HEK293 (cell line): ENCODE measurements at regions not wholly inside any gene's neighbourhood (a gene's known extent, or its start where the extent isn't known, plus 50 kb on each side); places are given as distances from the start of the nearest gene placed in this dataset.

Experiments used
- CTCF ChIP-seq: fragments of 450-650 bp; formaldehyde crosslinking; IDR thresholded peaks from 2 replicates; pipeline ENCODE4 v1.5.1; 2016; ENCODE audit warnings: missing biosample characterization, missing genetic modification characterization
- GFI1B ChIP-seq: fragments of 450-650 bp; formaldehyde crosslinking; IDR thresholded peaks from 2 replicates; pipeline ENCODE4 v1.5.1; 2016; ENCODE audit warnings: missing biosample characterization, missing genetic modification characterization
- KLF16 ChIP-seq: fragments of 450-650 bp; formaldehyde crosslinking; IDR thresholded peaks from 2 replicates; pipeline ENCODE4 v1.5.1; 2017; ENCODE audit warnings: missing biosample characterization, missing genetic modification characterization
- MYNN ChIP-seq: fragments of 450-650 bp; formaldehyde crosslinking; IDR thresholded peaks from 2 replicates; pipeline ENCODE4 v1.5.1; 2016; ENCODE audit warnings: missing biosample characterization, missing genetic modification characterization, borderline replicate concordance
- ZBTB49 ChIP-seq: fragments of 450-650 bp; formaldehyde crosslinking; IDR thresholded peaks from 2 replicates; pipeline ENCODE4 v1.5.1; 2016; ENCODE audit warnings: missing biosample characterization, missing genetic modification characterization, low read depth
- ZNF138 ChIP-seq: fragments of 450-650 bp; formaldehyde crosslinking; IDR thresholded peaks from 2 replicates; pipeline ENCODE4 v1.5.1; 2016; ENCODE audit warnings: missing biosample characterization, missing genetic modification characterization, borderline replicate concordance
- ZNF155 ChIP-seq: fragments of 450-650 bp; formaldehyde crosslinking; IDR thresholded peaks from 2 replicates; pipeline ENCODE4 v1.5.1; 2016; ENCODE audit warnings: missing biosample characterization, missing genetic modification characterization
- ZNF2 ChIP-seq: fragments of 450-650 bp; formaldehyde crosslinking; IDR thresholded peaks from 2 replicates; pipeline ENCODE4 v1.5.1; 2016; ENCODE audit warnings: missing biosample characterization, missing genetic modification characterization
- ZNF433 ChIP-seq: fragments of 450-650 bp; formaldehyde crosslinking; IDR thresholded peaks from 2 replicates; pipeline ENCODE4 v1.5.1; 2016; ENCODE audit warnings: missing biosample characterization, missing genetic modification characterization, low read depth
- ZNF518A ChIP-seq: fragments of 450-650 bp; formaldehyde crosslinking; conservative IDR thresholded peaks from 2 replicates; pipeline ENCODE4 v1.5.1; 2016; ENCODE audit warnings: low read depth, missing biosample characterization, missing genetic modification characterization
- ZNF830 ChIP-seq: fragments of 450-650 bp; IDR thresholded peaks from 2 replicates; pipeline ENCODE4 v1.5.0; 2018; ENCODE audit warnings: missing biosample characterization, missing genetic modification characterization, low read depth, mild to moderate bottlenecking, moderate library complexity
- TF ChIP-seq, protein P1 (sequence below): fragments of 450-650 bp; formaldehyde crosslinking; IDR thresholded peaks from 2 replicates; pipeline ENCODE4 v1.5.1; 2016; ENCODE audit warnings: missing biosample characterization, missing genetic modification characterization
- TF ChIP-seq, protein P2 (sequence below): fragments of 450-650 bp; formaldehyde crosslinking; IDR thresholded peaks from 2 replicates; pipeline ENCODE4 v1.5.1; 2016; ENCODE audit warnings: missing biosample characterization, missing genetic modification characterization

DNA sequence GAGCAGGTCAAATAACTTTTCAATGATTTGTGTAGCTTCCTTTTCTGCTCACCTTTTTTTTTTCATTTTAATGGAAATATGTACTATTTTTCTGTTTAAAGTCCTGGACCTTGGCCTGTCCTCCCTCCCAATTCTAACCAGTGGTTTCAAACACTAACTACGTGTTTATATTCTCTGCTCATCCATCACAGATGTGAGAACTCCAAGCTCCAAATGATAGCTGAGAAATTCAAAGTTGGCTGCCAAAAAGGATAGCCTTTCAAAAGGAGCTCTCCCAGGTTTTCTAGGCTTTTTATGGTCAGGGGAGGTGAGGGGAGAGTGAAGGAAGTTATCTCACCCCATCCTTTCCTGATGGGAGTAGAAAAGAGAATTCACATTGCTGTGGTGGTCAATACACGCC lies 486.0 kb upstream of the TBX3 start:
- TF ChIP-seq CTCF (tag by site-specific recombination), result no peak
- TF ChIP-seq ZNF155 (tag by site-specific recombination), result no peak
- TF ChIP-seq ZNF138 (tag by site-specific recombination), result no peak
- TF ChIP-seq ZBTB49 (tag by site-specific recombination), result no peak
- no peak for TF ChIP-seq ZNF830 (tag by site-specific recombination)
- TF ChIP-seq GFI1B, result no peak
- no peak for TF ChIP-seq ZNF2 (tag by site-specific recombination)
- no peak for TF ChIP-seq MYNN
- TF ChIP-seq KLF16 (tag by site-specific recombination), result no peak
- TF ChIP-seq, protein P1, sequence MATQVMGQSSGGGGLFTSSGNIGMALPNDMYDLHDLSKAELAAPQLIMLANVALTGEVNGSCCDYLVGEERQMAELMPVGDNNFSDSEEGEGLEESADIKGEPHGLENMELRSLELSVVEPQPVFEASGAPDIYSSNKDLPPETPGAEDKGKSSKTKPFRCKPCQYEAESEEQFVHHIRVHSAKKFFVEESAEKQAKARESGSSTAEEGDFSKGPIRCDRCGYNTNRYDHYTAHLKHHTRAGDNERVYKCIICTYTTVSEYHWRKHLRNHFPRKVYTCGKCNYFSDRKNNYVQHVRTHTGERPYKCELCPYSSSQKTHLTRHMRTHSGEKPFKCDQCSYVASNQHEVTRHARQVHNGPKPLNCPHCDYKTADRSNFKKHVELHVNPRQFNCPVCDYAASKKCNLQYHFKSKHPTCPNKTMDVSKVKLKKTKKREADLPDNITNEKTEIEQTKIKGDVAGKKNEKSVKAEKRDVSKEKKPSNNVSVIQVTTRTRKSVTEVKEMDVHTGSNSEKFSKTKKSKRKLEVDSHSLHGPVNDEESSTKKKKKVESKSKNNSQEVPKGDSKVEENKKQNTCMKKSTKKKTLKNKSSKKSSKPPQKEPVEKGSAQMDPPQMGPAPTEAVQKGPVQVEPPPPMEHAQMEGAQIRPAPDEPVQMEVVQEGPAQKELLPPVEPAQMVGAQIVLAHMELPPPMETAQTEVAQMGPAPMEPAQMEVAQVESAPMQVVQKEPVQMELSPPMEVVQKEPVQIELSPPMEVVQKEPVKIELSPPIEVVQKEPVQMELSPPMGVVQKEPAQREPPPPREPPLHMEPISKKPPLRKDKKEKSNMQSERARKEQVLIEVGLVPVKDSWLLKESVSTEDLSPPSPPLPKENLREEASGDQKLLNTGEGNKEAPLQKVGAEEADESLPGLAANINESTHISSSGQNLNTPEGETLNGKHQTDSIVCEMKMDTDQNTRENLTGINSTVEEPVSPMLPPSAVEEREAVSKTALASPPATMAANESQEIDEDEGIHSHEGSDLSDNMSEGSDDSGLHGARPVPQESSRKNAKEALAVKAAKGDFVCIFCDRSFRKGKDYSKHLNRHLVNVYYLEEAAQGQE (tag by site-specific recombination), result no peak
- TF ChIP-seq, protein P2, sequence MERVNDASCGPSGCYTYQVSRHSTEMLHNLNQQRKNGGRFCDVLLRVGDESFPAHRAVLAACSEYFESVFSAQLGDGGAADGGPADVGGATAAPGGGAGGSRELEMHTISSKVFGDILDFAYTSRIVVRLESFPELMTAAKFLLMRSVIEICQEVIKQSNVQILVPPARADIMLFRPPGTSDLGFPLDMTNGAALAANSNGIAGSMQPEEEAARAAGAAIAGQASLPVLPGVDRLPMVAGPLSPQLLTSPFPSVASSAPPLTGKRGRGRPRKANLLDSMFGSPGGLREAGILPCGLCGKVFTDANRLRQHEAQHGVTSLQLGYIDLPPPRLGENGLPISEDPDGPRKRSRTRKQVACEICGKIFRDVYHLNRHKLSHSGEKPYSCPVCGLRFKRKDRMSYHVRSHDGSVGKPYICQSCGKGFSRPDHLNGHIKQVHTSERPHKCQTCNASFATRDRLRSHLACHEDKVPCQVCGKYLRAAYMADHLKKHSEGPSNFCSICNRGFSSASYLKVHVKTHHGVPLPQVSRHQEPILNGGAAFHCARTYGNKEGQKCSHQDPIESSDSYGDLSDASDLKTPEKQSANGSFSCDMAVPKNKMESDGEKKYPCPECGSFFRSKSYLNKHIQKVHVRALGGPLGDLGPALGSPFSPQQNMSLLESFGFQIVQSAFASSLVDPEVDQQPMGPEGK (tag by site-specific recombination), result no peak
- TF ChIP-seq ZNF433 (tag by site-specific recombination), result no peak
- no peak for TF ChIP-seq ZNF518A
